Activated T-helper 2 cell treated with anti-CD3 and anti-CD28 coated beads, Interferon-gamma antibody, Interleukin-2, Interleukin-4, amounts not matched to agents 10 μg/mL and 5 μg/mL and 100 μg/mL, durations not matched to agents 14 hours and 24 hours and 36 hours (primary cell): ENCODE measurements at regions not wholly inside any gene's neighbourhood (a gene's known extent, or its start where the extent isn't known, plus 50 kb on each side); places are given as distances from the start of the nearest gene placed in this dataset.

Experiments
- DNase-seq: peaks from one replicate; pipeline ENCODE4 v3.0.0; 2021; ENCODE audit warnings: low spot score
- H3K27ac Mint-ChIP-seq: one replicate; pipeline ENCODE4 v1.8.0; 2021; ENCODE audit warnings: mixed read lengths
- H3K27me3 Mint-ChIP-seq: one replicate; pipeline ENCODE4 v1.8.0; 2021; ENCODE audit warnings: low read depth, mixed read lengths
- H3K36me3 Mint-ChIP-seq: one replicate; pipeline ENCODE4 v1.8.0; 2021; ENCODE audit warnings: low read depth, mixed read lengths
- H3K4me1 Mint-ChIP-seq: one replicate; pipeline ENCODE4 v1.8.0; 2021; ENCODE audit warnings: low read depth, mixed read lengths
- H3K4me3 Mint-ChIP-seq: one replicate; pipeline ENCODE4 v1.8.0; 2021; ENCODE audit warnings: low read depth, mild to moderate bottlenecking, moderate library complexity, mixed read lengths
- H3K9me3 Mint-ChIP-seq: one replicate; pipeline ENCODE4 v1.8.0; 2021; ENCODE audit warnings: mixed read lengths
- intact Hi-C: fragments of 100-400 bp; cut with micrococcal nuclease; formaldehyde crosslinking; loops from one replicate; pipeline ENCODE4 v1.15.1; 2023

GRCh38 chr4:24443200-24443599 lies 141.2 kb downstream of the DHX15 start:
- no peaks in the 10 kb centered on the region for H3K9me3 Mint-ChIP-seq
- no peak for DNase-seq
- no peak overlapping the region for H3K4me3 Mint-ChIP-seq
- H3K27me3 Mint-ChIP-seq: no peaks in the 10 kb centered on the region
- H3K27ac Mint-ChIP-seq: no peak overlapping the region
- no peaks in the 10 kb centered on the region for H3K4me1 Mint-ChIP-seq
- intact Hi-C loops: no loop called here
- H3K36me3 Mint-ChIP-seq: no peaks in the 10 kb centered on the region

- no peak overlapping the region for H3K27ac Mint-ChIP-seq
- H3K36me3 Mint-ChIP-seq: no peaks in the 10 kb centered on the region
- H3K4me1 Mint-ChIP-seq: no peaks in the 10 kb centered on the region
- intact Hi-C loops: no loop called here
- DNase-seq: no peak
- H3K4me3 Mint-ChIP-seq: no peak overlapping the region
- no peaks in the 10 kb centered on the region for H3K27me3 Mint-ChIP-seq
- H3K9me3 Mint-ChIP-seq: no peaks in the 10 kb centered on the region
Measured at GRCh38 chr4:24440765-24441164, 143.6 kb downstream of the DHX15 start.

GRCh38 chr4:24434241-24434640 lies 150.1 kb downstream of the DHX15 start:
- no peaks in the 10 kb centered on the region for H3K9me3 Mint-ChIP-seq
- H3K27ac Mint-ChIP-seq: no peak overlapping the region
- no peak overlapping the region for H3K4me3 Mint-ChIP-seq
- no peak for DNase-seq
- no peaks in the 10 kb centered on the region for H3K36me3 Mint-ChIP-seq
- intact Hi-C loops: no loop called here
- H3K4me1 Mint-ChIP-seq: no peaks in the 10 kb centered on the region
- peaks cover 7% of the 10 kb centered on the region for H3K27me3 Mint-ChIP-seq

GRCh38 chr4:24433515-24434214 lies 150.7 kb downstream of the DHX15 start:
- Mint-ChIP-seq H3K4me3 (no peak overlapping the region), H3K4me1 (no peaks in the 10 kb centered on the region), H3K9me3 (no peaks in the 10 kb centered on the region), H3K27ac (no peak overlapping the region), H3K36me3 (no peaks in the 10 kb centered on the region), H3K27me3 (peaks cover 7% of the 10 kb centered on the region)
- intact Hi-C loops: no loop called here
- no peak for DNase-seq

- H3K36me3 Mint-ChIP-seq: no peaks in the 10 kb centered on the region
Measured at GRCh38 chr4:24428850-24429249, 155.5 kb downstream of the DHX15 start.

GRCh38 chr4:24426557-24426956 lies 157.8 kb downstream of the DHX15 start:
- DNase-seq: no peak
- H3K9me3 Mint-ChIP-seq: no peaks in the 10 kb centered on the region
- no peaks in the 10 kb centered on the region for H3K4me1 Mint-ChIP-seq
- no peak overlapping the region for H3K27ac Mint-ChIP-seq
- intact Hi-C loops: no loop called here
- no peaks in the 10 kb centered on the region for H3K36me3 Mint-ChIP-seq
- no peaks in the 10 kb centered on the region for H3K27me3 Mint-ChIP-seq
- H3K4me3 Mint-ChIP-seq: no peak overlapping the region

More at GRCh38 chr4:24428850-24429249, 155.5 kb downstream of the DHX15 start:
- Mint-ChIP-seq H3K4me3 (no peak overlapping the region), H3K27ac (no peak overlapping the region), H3K9me3 (no peaks in the 10 kb centered on the region), H3K4me1 (no peaks in the 10 kb centered on the region), H3K27me3 (peaks cover 3% of the 10 kb centered on the region)
- intact Hi-C loops: no loop called here
- no peak for DNase-seq

- H3K4me1 Mint-ChIP-seq: no peaks in the 10 kb centered on the region
- no peak overlapping the region for H3K27ac Mint-ChIP-seq
- no peaks in the 10 kb centered on the region for H3K9me3 Mint-ChIP-seq
- intact Hi-C loops: no loop called here
- no peak for DNase-seq
- no peak overlapping the region for H3K4me3 Mint-ChIP-seq
- H3K27me3 Mint-ChIP-seq: no peaks in the 10 kb centered on the region
- H3K36me3 Mint-ChIP-seq: no peaks in the 10 kb centered on the region
Measured at GRCh38 chr4:24425863-24426262, 158.5 kb downstream of the DHX15 start.

GRCh38 chr4:24423670-24424069 lies 160.7 kb downstream of the DHX15 start:
- DNase-seq: no peak
- peaks cover 1% of the 10 kb centered on the region for H3K4me1 Mint-ChIP-seq
- intact Hi-C loops: no loop called here
- H3K4me3 Mint-ChIP-seq: no peak overlapping the region
- H3K27me3 Mint-ChIP-seq: no peaks in the 10 kb centered on the region
- H3K36me3 Mint-ChIP-seq: no peaks in the 10 kb centered on the region
- no peaks in the 10 kb centered on the region for H3K9me3 Mint-ChIP-seq
- no peak overlapping the region for H3K27ac Mint-ChIP-seq

GRCh38 chr4:24422644-24423043 lies 161.7 kb downstream of the DHX15 start:
- Mint-ChIP-seq H3K4me1 (peaks cover 1% of the 10 kb centered on the region), H3K27me3 (no peaks in the 10 kb centered on the region), H3K36me3 (no peaks in the 10 kb centered on the region), H3K4me3 (no peak overlapping the region), H3K9me3 (no peaks in the 10 kb centered on the region), H3K27ac (no peak overlapping the region)
- intact Hi-C loops: no loop called here
- no peak for DNase-seq

GRCh38 chr4:24419181-24420034 lies 164.9 kb downstream of the DHX15 start:
- Mint-ChIP-seq H3K27me3 (no peaks in the 10 kb centered on the region), H3K4me3 (no peak overlapping the region), H3K36me3 (no peaks in the 10 kb centered on the region), H3K4me1 (peaks cover 1% of the 10 kb centered on the region), H3K9me3 (no peaks in the 10 kb centered on the region), H3K27ac (no peak overlapping the region)
- intact Hi-C loops: loop anchor here (2.0 to 5.0 kb wide), 2 partner anchors 1279 to 1517 kb away; no protein-coding TSS in a partner anchor
- peak; percentile 28 for DNase-seq

- intact Hi-C loops: loop anchor here (5.0 kb wide), 1 partner anchor 1515 kb away; no protein-coding TSS in a partner anchor
- no peaks in the 10 kb centered on the region for H3K36me3 Mint-ChIP-seq
Measured at GRCh38 chr4:24417206-24417605, 167.1 kb downstream of the DHX15 start.

GRCh38 chr4:24416293-24416692 lies 168.1 kb downstream of the DHX15 start:
- H3K27me3 Mint-ChIP-seq: peaks cover 9% of the 10 kb centered on the region
- H3K9me3 Mint-ChIP-seq: no peaks in the 10 kb centered on the region
- H3K36me3 Mint-ChIP-seq: no peaks in the 10 kb centered on the region
- H3K4me3 Mint-ChIP-seq: no peak overlapping the region
- H3K4me1 Mint-ChIP-seq: peaks cover 1% of the 10 kb centered on the region
- no peak overlapping the region for H3K27ac Mint-ChIP-seq
- intact Hi-C loops: loop anchor here (5.0 kb wide), 1 partner anchor 1514 kb away; no protein-coding TSS in a partner anchor
- no peak for DNase-seq

More at GRCh38 chr4:24417206-24417605, 167.1 kb downstream of the DHX15 start:
- H3K27ac Mint-ChIP-seq: no peak overlapping the region
- H3K4me3 Mint-ChIP-seq: no peak overlapping the region
- peaks cover 3% of the 10 kb centered on the region for H3K27me3 Mint-ChIP-seq
- H3K4me1 Mint-ChIP-seq: peaks cover 1% of the 10 kb centered on the region
- H3K9me3 Mint-ChIP-seq: no peaks in the 10 kb centered on the region
- DNase-seq: no peak

GRCh38 chr4:24413311-24413784 lies 171.0 kb downstream of the DHX15 start:
- DNase-seq: no peak
- no peaks in the 10 kb centered on the region for H3K4me1 Mint-ChIP-seq
- no peaks in the 10 kb centered on the region for H3K36me3 Mint-ChIP-seq
- no peak overlapping the region for H3K27ac Mint-ChIP-seq
- intact Hi-C loops: no loop called here
- peaks cover 9% of the 10 kb centered on the region for H3K27me3 Mint-ChIP-seq
- H3K9me3 Mint-ChIP-seq: no peaks in the 10 kb centered on the region
- no peak overlapping the region for H3K4me3 Mint-ChIP-seq
